Lung (tissue), 11 donors: ENCODE measurements at regions not wholly inside any gene's neighbourhood (a gene's known extent, or its start where the extent isn't known, plus 50 kb on each side); places are given as distances from the start of the nearest gene placed in this dataset.

ENCODE experiments used
- ATAC-seq: fragments of 200-7000 bp; cut with Tn5 transposase; one replicate; pipeline ENCODE4 v1.9.1; 2020; ENCODE audit warnings: moderate number of reproducible peaks; ENCODE audit not compliant: insufficient read depth, low FRiP score
- DNase-seq, 3 donors: peaks; one replicate each; pipeline ENCODE4 v3.0.0-alpha.2; 2013 to 2017
- H3K27ac ChIP-seq, 2 donors: one replicate each; pipeline ENCODE4 v1.5.1; 2013; ENCODE audit warnings: mild to moderate bottlenecking in 2 of 2, moderate library complexity in 2 of 2, control low read depth in 1 of 2, inconsistent platforms in 1 of 2, low read depth in 1 of 2, low read length in 1 of 2
- H3K27me3 ChIP-seq, 3 donors: one replicate each; pipeline ENCODE4 v1.5.1; 2013; ENCODE audit warnings: low read length in 2 of 3; ENCODE audit not compliant: control insufficient read depth in 3 of 3, insufficient read depth in 3 of 3
- H3K36me3 ChIP-seq, 4 donors: one replicate each; pipeline ENCODE4 v1.5.1; 2013; ENCODE audit warnings: low read length in 4 of 4, mild to moderate bottlenecking in 1 of 4, moderate library complexity in 1 of 4; ENCODE audit not compliant: control insufficient read depth in 4 of 4, insufficient read depth in 4 of 4
- H3K4me1 ChIP-seq, 5 donors: one replicate each; pipeline ENCODE4 v1.5.1; 2013; ENCODE audit warnings: low read length in 5 of 5, mild to moderate bottlenecking in 2 of 5, moderate library complexity in 1 of 5; ENCODE audit not compliant: control insufficient read depth in 5 of 5, insufficient read depth in 5 of 5
- H3K4me3 ChIP-seq: one replicate; pipeline ENCODE4 v1.5.1; 2013; ENCODE audit warnings: mild to moderate bottlenecking, control low read depth, moderate library complexity
- H3K9ac ChIP-seq, 2 donors: one replicate each; pipeline ENCODE4 v1.5.1; 2013; ENCODE audit warnings: low read length in 2 of 2, control low read depth in 1 of 2; ENCODE audit not compliant: insufficient read depth in 1 of 2
- H3K9me3 ChIP-seq, 4 donors: one replicate each; pipeline ENCODE4 v1.5.1; 2013; ENCODE audit warnings: low read length in 3 of 4, mild to moderate bottlenecking in 1 of 4, moderate library complexity in 1 of 4; ENCODE audit not compliant: control insufficient read depth in 4 of 4, insufficient read depth in 3 of 4
- CTCF ChIP-seq: IDR thresholded peaks from 2 replicates; pipeline ENCODE4 v1.5.1; 2012; ENCODE audit warnings: mild to moderate bottlenecking; ENCODE audit errors: control extremely low read depth, extremely low read depth
- WGBS, 2 donors: extraction: QIAGEN DNeasy Blood & Tissue Kit; methylation state at CpG; one replicate each; pipeline ENCODE4 v1.1.7; 2013; 5-methylcytosine and 5-hydroxymethylcytosine counted together
- donor health status: control.
- donor health status: control.
- donor health status: Bipolar disorder and iron deficiency.
- donor health status: healthy.
- donor health status: DM: yes; HTN: yes; CAD: no.

GRCh38 chrX:39599339-39599738, 498.4 kb downstream of the BCOR start:
- no peak for TF ChIP-seq CTCF
- Histone ChIP-seq H3K27me3 (peaks cover 0 to 14% (median under 1%) of the 10 kb centered on the region in 3 donors), H3K4me3 (no peak overlapping the region), H3K9ac (no peak overlapping the region), H3K4me1 (peaks cover 0 to 5% (median 0%) of the 10 kb centered on the region in 5 donors), H3K27ac (no peak overlapping the region), H3K36me3 (no peaks in the 10 kb centered on the region), H3K9me3 (peaks cover 0 to 6% (median 0%) of the 10 kb centered on the region in 4 donors)
- no peak for ATAC-seq
- 86 to 94% methylated on average over 6 of the region's 6 CpGs for WGBS, 2 donors
- DNase-seq, result no peak

- TF ChIP-seq CTCF, result no peak
- Histone ChIP-seq H3K36me3 (no peaks in the 10 kb centered on the region), H3K4me1 (peaks cover 0 to 5% (median 0%) of the 10 kb centered on the region in 5 donors), H3K27ac (no peak overlapping the region), H3K9me3 (peaks cover 0 to 7% (median 0%) of the 10 kb centered on the region in 4 donors), H3K27me3 (peaks cover 0 to 18% (median 0%) of the 10 kb centered on the region in 3 donors), H3K4me3 (no peak overlapping the region), H3K9ac (no peak overlapping the region)
- 77 to 87% methylated on average over 6 of the region's 6 CpGs for WGBS, 2 donors
- DNase-seq (no peak), ATAC-seq (no peak)
Measured at GRCh38 chrX:39600222-39600621, 497.5 kb downstream of the BCOR start.

GRCh38 chrX:39601231-39602177, 496.3 kb downstream of the BCOR start:
- ATAC-seq, result no peak
- H3K36me3 ChIP-seq, result no peaks in the 10 kb centered on the region
- H3K9ac ChIP-seq, result no peak overlapping the region
- peaks cover 0 to 18% (median 4%) of the 10 kb centered on the region in 3 donors for H3K27me3 ChIP-seq
- peaks cover 0 to 11% (median 0%) of the 10 kb centered on the region in 4 donors for H3K9me3 ChIP-seq
- H3K4me3 ChIP-seq, result no peak overlapping the region
- no peak for TF ChIP-seq CTCF
- H3K27ac ChIP-seq, result no peak overlapping the region
- DNase-seq, result no peak
- 56 to 73% methylated on average over 14 to 19 of the region's 19 CpGs for WGBS, 2 donors
- peaks cover 0 to 5% (median 0%) of the 10 kb centered on the region in 5 donors for H3K4me1 ChIP-seq
